Right lobe of liver (tissue), 4 donors: ENCODE measurements at regions not wholly inside any gene's neighbourhood (a gene's known extent, or its start where the extent isn't known, plus 50 kb on each side); places are given as distances from the start of the nearest gene placed in this dataset.

Experiments used
- CTCF ChIP-seq, 4 donors: fragments of 200-600 bp in 3 of 4; fragments of 450-650 bp in 1 of 4; IDR thresholded peaks; one replicate each; pipeline versions ENCODE4 v1.5.1 to v1.8.0; 2016 to 2022; ENCODE audit warnings: antibody characterized with exemption in 4 of 4, mild to moderate bottlenecking in 2 of 4
- POLR2A ChIP-seq: fragments of 450-650 bp; IDR thresholded peaks from one replicate; pipeline ENCODE4 v1.6.1; 2017; ENCODE audit warnings: antibody characterized with exemption, mild to moderate bottlenecking
- donor health status: DM: no; HTN: no; CAD: no.
- donor health status: DM: no; HTN: no; CAD: no.
- donor health status: DM: no; HTN: yes; CAD: no.

GRCh38 chr4:108533245-108533844, 87.0 kb upstream of the RPL34 start:
- TF ChIP-seq CTCF (IDR thresholded peaks at IDR 0.05) (no peak), POLR2A (no peak)
